ENCODE measurements at regions not wholly inside any gene's neighbourhood (a gene's known extent, or its start where the extent isn't known, plus 50 kb on each side); places are given as distances from the start of the nearest gene placed in this dataset.

DNA sequence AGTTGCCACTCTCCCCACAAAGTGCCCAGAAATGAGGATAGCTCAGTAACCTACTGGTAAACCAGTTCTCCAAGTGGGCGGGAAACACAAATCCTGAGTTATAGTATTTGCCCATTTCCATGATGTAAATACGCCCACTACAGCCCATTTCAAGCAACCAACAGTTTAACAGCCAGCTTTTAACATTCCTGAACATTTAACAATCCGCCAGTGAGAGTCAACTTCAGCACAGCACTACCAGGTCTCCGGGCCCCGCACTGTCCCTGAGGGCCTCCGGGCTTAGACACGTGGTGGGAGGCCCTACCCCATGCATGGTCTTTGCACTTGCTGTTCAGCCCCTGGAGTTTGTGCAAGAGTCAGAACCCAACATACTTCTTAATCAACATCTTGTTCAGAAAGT, 132.0 kb upstream of the CTTNBP2NL start:
- H3K4me1 ChIP-seq (ENCODE audit: control insufficient read depth, insufficient read depth, low read length): no peaks in the 10 kb centered on the region
- no peaks in the 10 kb centered on the region for H3K36me3 ChIP-seq (ENCODE audit: control insufficient read depth, insufficient read depth, low read length)
- H3K9ac ChIP-seq (ENCODE audit: low read length): no peak overlapping the region
- no peaks in the 10 kb centered on the region for H3K27me3 ChIP-seq (ENCODE audit: control insufficient read depth, insufficient read depth, low read length)
- no peak overlapping the region for H3K4me3 ChIP-seq (ENCODE audit: low read depth, low read length)
- no peak overlapping the region for H3K27ac ChIP-seq (ENCODE audit: low read depth, low read length)
- H3K9me3 ChIP-seq (ENCODE audit: control insufficient read depth, insufficient read depth, low read depth, low read length): no peaks in the 10 kb centered on the region

DNA sequence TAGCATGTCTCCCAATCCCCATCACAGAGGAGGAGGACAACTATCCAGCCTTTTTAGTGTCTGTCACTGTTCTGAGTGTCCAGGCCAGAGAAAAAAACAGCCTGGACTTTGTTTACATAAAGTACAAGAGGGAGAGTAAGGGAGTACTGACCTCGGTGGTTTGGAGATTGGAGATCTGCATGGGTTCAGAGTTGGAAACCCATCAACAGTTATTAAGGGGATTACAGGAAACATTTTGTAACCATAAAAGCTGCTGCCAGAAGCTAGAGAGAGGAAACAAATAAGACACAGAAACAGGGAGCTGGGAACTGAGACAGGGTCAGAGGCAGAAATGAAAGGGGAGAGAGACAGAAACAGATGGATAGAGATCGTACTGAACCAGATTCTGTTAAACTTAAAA, 131.5 kb upstream of the CTTNBP2NL start:
- Histone ChIP-seq H3K36me3 (ENCODE audit: control insufficient read depth, insufficient read depth, low read length) (no peaks in the 10 kb centered on the region), H3K9me3 (ENCODE audit: control insufficient read depth, insufficient read depth, low read depth, low read length) (no peaks in the 10 kb centered on the region), H3K27me3 (ENCODE audit: control insufficient read depth, insufficient read depth, low read length) (no peaks in the 10 kb centered on the region), H3K27ac (ENCODE audit: low read depth, low read length) (no peak overlapping the region), H3K4me1 (ENCODE audit: control insufficient read depth, insufficient read depth, low read length) (no peaks in the 10 kb centered on the region), H3K9ac (ENCODE audit: low read length) (no peak overlapping the region), H3K4me3 (ENCODE audit: low read depth, low read length) (no peak overlapping the region)

DNA sequence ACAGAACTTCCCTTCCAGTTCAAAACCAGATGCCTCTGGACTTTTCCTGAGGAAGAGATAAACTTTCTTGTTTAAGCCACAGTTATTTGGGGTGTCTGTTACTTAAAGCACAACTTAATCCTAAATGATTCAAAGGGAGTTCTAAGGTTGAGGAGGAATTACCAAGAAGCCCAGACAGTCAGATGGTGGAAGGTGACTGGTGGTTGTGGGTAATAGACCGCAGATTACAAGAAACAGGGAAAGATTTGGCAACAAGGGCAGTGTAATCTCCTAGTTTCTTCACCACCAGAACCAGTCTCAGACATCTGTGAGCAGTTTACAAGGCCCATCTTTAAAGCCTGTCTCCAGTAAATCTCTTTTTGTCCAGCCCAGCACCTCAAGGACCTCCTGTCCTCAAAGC, 130.1 kb upstream of the CTTNBP2NL start:
- no peaks in the 10 kb centered on the region for H3K4me1 ChIP-seq (ENCODE audit: control insufficient read depth, insufficient read depth, low read length)
- no peak overlapping the region for H3K27ac ChIP-seq (ENCODE audit: low read depth, low read length)
- H3K4me3 ChIP-seq (ENCODE audit: low read depth, low read length): no peak overlapping the region
- H3K9ac ChIP-seq (ENCODE audit: low read length): no peak overlapping the region
- H3K36me3 ChIP-seq (ENCODE audit: control insufficient read depth, insufficient read depth, low read length): no peaks in the 10 kb centered on the region
- no peaks in the 10 kb centered on the region for H3K9me3 ChIP-seq (ENCODE audit: control insufficient read depth, insufficient read depth, low read depth, low read length)
- peaks cover 5% of the 10 kb centered on the region; the same call in 1 of the 2 replicates for H3K27me3 ChIP-seq (ENCODE audit: control insufficient read depth, insufficient read depth, low read length)

DNA sequence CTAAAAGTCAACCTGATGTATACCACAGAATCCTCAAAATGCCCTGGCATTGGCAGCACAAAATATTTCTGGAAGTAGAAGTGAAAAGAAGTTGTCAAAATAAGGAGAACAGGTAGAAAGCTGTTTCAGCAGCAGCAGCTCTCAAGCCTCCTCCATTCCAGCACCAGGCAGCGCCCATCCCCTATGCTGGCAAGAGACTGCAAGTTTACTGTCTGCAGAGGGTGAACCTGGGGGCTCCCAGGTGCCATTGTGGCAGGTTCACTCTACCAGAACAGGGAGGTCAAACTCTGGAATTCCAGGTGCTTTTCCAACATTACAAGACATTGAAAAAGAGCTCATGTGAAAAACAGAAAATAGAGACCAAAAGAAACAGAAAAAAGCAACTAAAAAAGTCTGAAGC, 128.8 kb upstream of the CTTNBP2NL start:
- Histone ChIP-seq H3K36me3 (ENCODE audit: control insufficient read depth, insufficient read depth, low read length) (no peaks in the 10 kb centered on the region), H3K27ac (ENCODE audit: low read depth, low read length) (no peak overlapping the region), H3K4me3 (ENCODE audit: low read depth, low read length) (no peak overlapping the region), H3K27me3 (ENCODE audit: control insufficient read depth, insufficient read depth, low read length) (peaks cover 8% of the 10 kb centered on the region; the same call in 1 of the 2 replicates), H3K9me3 (ENCODE audit: control insufficient read depth, insufficient read depth, low read depth, low read length) (no peaks in the 10 kb centered on the region), H3K9ac (ENCODE audit: low read length) (no peak overlapping the region), H3K4me1 (ENCODE audit: control insufficient read depth, insufficient read depth, low read length) (no peaks in the 10 kb centered on the region)

DNA sequence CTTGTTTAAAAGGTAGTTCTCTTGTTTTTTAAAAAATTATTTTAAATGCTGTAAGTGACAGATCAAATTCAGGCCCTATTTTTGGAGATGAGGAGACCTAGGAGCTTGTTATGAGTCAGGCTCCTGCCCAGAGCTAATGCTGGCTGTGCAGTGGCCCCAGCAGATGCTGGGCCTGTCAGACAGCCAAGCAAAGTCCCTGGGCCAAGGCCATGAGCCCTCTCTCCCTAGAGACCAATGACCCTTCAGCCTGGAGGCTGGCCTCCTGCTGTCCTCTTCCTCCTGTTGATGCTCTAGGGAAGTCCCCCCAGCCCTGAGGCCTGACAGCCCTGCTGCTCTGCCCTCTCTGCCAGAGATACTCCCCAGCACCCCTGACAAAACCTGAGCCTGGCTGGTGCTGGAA, 128.1 kb upstream of the CTTNBP2NL start:
- H3K9me3 ChIP-seq (ENCODE audit: control insufficient read depth, insufficient read depth, low read depth, low read length): peaks cover 3% of the 10 kb centered on the region; the same call in 1 of the 2 replicates
- no peaks in the 10 kb centered on the region for H3K4me1 ChIP-seq (ENCODE audit: control insufficient read depth, insufficient read depth, low read length)
- H3K27me3 ChIP-seq (ENCODE audit: control insufficient read depth, insufficient read depth, low read length): peaks cover 13% of the 10 kb centered on the region

DNA sequence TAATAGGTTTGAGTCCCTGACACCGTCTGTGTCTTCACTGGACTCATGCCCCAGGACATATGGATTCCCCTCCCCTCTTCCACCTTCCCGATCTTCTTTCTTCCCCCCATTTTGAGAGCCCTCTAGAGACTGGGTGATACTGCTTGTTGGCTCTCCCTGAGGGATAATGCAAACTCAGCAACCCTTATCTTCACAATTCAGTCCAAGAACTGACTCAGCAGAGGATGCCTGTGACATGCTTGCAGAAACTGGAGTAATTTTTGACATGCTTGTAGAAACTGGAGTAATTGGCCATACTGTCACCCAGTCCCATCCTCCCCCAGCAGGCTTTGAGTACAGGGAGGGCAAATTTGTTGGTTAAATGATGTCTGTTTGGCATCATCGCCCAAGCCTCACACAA, 127.6 kb upstream of the CTTNBP2NL start:
- no peaks in the 10 kb centered on the region for H3K4me1 ChIP-seq (ENCODE audit: control insufficient read depth, insufficient read depth, low read length)
- H3K9me3 ChIP-seq (ENCODE audit: control insufficient read depth, insufficient read depth, low read depth, low read length): peaks cover 3% of the 10 kb centered on the region; the same call in 1 of the 2 replicates
- no peak overlapping the region for H3K27ac ChIP-seq (ENCODE audit: low read depth, low read length)
- no peak overlapping the region for H3K9ac ChIP-seq (ENCODE audit: low read length)
- H3K4me3 ChIP-seq (ENCODE audit: low read depth, low read length): no peak overlapping the region
- no peaks in the 10 kb centered on the region for H3K36me3 ChIP-seq (ENCODE audit: control insufficient read depth, insufficient read depth, low read length)
- H3K27me3 ChIP-seq (ENCODE audit: control insufficient read depth, insufficient read depth, low read length): peaks cover 14% of the 10 kb centered on the region

More for the DNA sequence above, 128.1 kb upstream of the CTTNBP2NL start:
- Histone ChIP-seq H3K4me3 (ENCODE audit: low read depth, low read length) (no peak overlapping the region), H3K27ac (ENCODE audit: low read depth, low read length) (no peak overlapping the region), H3K36me3 (ENCODE audit: control insufficient read depth, insufficient read depth, low read length) (no peaks in the 10 kb centered on the region), H3K9ac (ENCODE audit: low read length) (no peak overlapping the region)

DNA sequence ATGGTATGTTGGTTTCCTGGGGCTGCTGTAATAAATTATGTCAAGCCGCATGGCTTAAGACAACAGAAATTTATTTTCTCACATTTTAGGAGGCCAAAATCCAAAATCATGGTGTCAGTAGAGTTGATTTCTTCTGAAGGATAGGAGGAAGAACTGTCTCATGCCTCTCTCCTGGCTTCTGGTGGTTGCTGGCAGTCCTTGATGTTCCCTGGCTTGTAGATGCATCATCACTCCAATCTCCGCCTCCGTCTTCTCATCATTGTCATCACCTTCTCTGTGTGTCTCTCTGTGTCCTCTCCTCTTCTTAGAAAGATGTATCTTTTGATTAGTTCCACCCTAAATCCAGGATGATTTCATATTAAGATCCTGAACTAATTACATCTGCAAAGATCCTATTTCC, 124.7 kb upstream of the CTTNBP2NL start:
- peaks cover 14% of the 10 kb centered on the region for H3K27me3 ChIP-seq (ENCODE audit: control insufficient read depth, insufficient read depth, low read length)
- no peak overlapping the region for H3K4me3 ChIP-seq (ENCODE audit: low read depth, low read length)
- no peaks in the 10 kb centered on the region for H3K4me1 ChIP-seq (ENCODE audit: control insufficient read depth, insufficient read depth, low read length)
- H3K9me3 ChIP-seq (ENCODE audit: control insufficient read depth, insufficient read depth, low read depth, low read length): peaks cover 14% of the 10 kb centered on the region
- no peak overlapping the region for H3K27ac ChIP-seq (ENCODE audit: low read depth, low read length)
- no peaks in the 10 kb centered on the region for H3K36me3 ChIP-seq (ENCODE audit: control insufficient read depth, insufficient read depth, low read length)
- H3K9ac ChIP-seq (ENCODE audit: low read length): no peak overlapping the region

DNA sequence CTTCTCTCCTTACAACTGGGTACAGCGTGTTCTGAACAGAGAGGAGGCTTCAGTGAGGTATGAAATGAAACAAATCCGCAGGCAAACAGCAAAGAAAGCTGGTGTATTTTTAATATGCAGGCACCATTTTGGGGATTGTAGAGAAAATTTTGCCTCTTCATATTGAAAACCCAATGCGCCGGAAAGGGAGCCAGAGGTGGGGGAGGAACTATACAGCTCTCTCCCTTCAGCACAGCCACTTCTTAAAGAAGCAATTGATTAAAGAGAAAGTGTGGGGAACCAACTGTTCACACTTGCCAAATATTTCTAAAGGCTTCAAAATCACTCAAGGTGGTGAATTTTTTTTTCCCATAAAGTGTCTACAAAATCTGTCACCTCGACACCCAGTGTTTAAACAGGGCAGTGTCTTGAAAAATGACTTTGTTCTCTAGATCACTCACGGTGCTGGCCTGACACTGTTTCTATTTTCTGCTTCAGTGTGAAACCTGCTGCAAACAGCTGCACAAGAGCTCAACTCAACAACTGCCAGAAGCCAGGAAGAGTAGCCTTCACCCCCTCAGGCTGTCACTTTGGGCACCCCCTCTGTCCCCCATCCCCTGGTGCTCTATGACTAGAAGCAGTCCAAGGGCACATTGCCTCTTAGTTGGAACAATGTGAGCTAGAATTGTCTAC, 123.8 kb upstream of the CTTNBP2NL start:
- Histone ChIP-seq H3K27me3 (ENCODE audit: control insufficient read depth, insufficient read depth, low read length) (peaks cover 14% of the 10 kb centered on the region), H3K4me3 (ENCODE audit: low read depth, low read length) (no peak overlapping the region), H3K27ac (ENCODE audit: low read depth, low read length) (no peak overlapping the region), H3K4me1 (ENCODE audit: control insufficient read depth, insufficient read depth, low read length) (no peaks in the 10 kb centered on the region), H3K9ac (ENCODE audit: low read length) (no peak overlapping the region), H3K9me3 (ENCODE audit: control insufficient read depth, insufficient read depth, low read depth, low read length) (peaks cover 14% of the 10 kb centered on the region), H3K36me3 (ENCODE audit: control insufficient read depth, insufficient read depth, low read length) (no peaks in the 10 kb centered on the region)

DNA sequence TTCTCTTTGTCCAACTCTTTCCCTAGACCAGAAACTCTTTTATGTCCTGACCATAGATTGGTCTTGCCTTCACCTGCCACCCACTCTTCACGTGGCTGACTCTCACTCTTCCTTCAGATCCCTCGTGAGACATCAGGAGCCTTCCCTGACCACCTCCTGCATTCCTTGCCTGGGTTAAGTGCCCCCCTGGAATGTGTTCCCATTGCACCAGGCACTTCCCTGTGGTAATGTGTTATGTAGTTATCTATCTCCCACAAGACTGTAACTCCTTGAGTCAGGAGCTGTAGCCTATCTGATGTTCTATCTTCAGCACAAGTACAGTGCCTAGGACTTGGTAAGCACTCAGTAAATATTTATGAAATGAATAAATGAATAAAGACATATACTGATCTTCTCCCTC, 111.2 kb upstream of the CTTNBP2NL start:
- H3K9me3 ChIP-seq (ENCODE audit: control insufficient read depth, insufficient read depth, low read depth, low read length): no peaks in the 10 kb centered on the region
- H3K4me3 ChIP-seq (ENCODE audit: low read depth, low read length): no peak overlapping the region
- H3K27me3 ChIP-seq (ENCODE audit: control insufficient read depth, insufficient read depth, low read length): peaks cover 3% of the 10 kb centered on the region; the same call in 1 of the 2 replicates
- H3K36me3 ChIP-seq (ENCODE audit: control insufficient read depth, insufficient read depth, low read length): no peaks in the 10 kb centered on the region
- no peak overlapping the region for H3K9ac ChIP-seq (ENCODE audit: low read length)
- no peaks in the 10 kb centered on the region for H3K4me1 ChIP-seq (ENCODE audit: control insufficient read depth, insufficient read depth, low read length)
- H3K27ac ChIP-seq (ENCODE audit: low read depth, low read length): no peak overlapping the region

DNA sequence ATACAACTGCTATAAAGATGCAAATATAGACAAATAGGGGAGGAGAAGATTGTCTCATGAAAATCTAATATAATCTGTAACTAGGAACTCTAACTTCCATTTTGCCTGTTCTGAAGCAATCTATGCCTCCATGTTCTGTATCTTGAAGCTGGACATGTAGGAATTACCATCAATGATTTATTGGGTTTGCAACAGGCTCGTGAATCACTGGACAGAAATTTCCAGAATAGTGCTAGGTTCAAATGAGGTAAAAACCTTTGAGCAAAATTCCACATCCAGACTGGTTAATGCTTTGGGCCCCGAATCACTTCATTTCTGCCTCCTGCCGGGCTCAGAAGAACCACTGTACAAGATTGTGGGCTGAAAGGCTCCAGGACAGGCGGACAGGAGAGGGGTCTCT, 110.7 kb upstream of the CTTNBP2NL start:
- H3K9me3 ChIP-seq (ENCODE audit: control insufficient read depth, insufficient read depth, low read depth, low read length): no peaks in the 10 kb centered on the region
- peaks cover 3% of the 10 kb centered on the region; the same call in 1 of the 2 replicates for H3K27me3 ChIP-seq (ENCODE audit: control insufficient read depth, insufficient read depth, low read length)
- H3K27ac ChIP-seq (ENCODE audit: low read depth, low read length): no peak overlapping the region
- H3K4me3 ChIP-seq (ENCODE audit: low read depth, low read length): no peak overlapping the region
- H3K36me3 ChIP-seq (ENCODE audit: control insufficient read depth, insufficient read depth, low read length): no peaks in the 10 kb centered on the region
- no peak overlapping the region for H3K9ac ChIP-seq (ENCODE audit: low read length)
- no peaks in the 10 kb centered on the region for H3K4me1 ChIP-seq (ENCODE audit: control insufficient read depth, insufficient read depth, low read length)

DNA sequence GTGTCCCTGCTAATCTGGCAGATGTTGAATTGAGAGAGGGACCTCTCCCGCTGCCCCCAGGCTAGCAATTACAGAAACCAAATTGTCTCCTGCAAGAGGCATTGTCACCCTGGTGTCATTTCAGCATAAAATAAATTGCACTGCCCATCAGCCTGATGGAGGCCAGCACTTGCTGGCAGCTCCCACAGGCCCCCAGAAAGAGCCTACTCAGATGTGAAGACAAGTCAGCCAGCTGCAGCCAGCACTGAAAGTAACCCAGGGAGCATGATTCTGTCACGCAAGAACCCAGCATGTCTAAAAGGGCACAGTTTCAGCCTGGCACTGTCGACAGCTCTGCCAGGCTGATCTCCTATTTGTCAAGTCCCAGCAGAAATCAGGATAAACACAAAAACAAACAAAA, 110.3 kb upstream of the CTTNBP2NL start:
- no peak overlapping the region for H3K4me3 ChIP-seq (ENCODE audit: low read depth, low read length)
- peaks cover 3% of the 10 kb centered on the region; the same call in 1 of the 2 replicates for H3K27me3 ChIP-seq (ENCODE audit: control insufficient read depth, insufficient read depth, low read length)
- H3K36me3 ChIP-seq (ENCODE audit: control insufficient read depth, insufficient read depth, low read length): no peaks in the 10 kb centered on the region

More for the DNA sequence above, 110.3 kb upstream of the CTTNBP2NL start:
- Histone ChIP-seq H3K9ac (ENCODE audit: low read length) (no peak overlapping the region), H3K27ac (ENCODE audit: low read depth, low read length) (no peak overlapping the region), H3K9me3 (ENCODE audit: control insufficient read depth, insufficient read depth, low read depth, low read length) (no peaks in the 10 kb centered on the region), H3K4me1 (ENCODE audit: control insufficient read depth, insufficient read depth, low read length) (no peaks in the 10 kb centered on the region)
